Ovary (tissue), 3 donors: ENCODE measurements at regions not wholly inside any gene's neighbourhood (a gene's known extent, or its start where the extent isn't known, plus 50 kb on each side); places are given as distances from the start of the nearest gene placed in this dataset.

Experiments used
- CTCF ChIP-seq, 3 donors: fragments of 450-650 bp in 2 of 3; fragments of 200-600 bp in 1 of 3; IDR thresholded peaks; one replicate each; pipeline versions ENCODE4 v1.5.1 to v1.8.0; 2016 to 2022; ENCODE audit warnings: antibody characterized with exemption in 3 of 3, mild to moderate bottlenecking in 1 of 3
- POLR2A ChIP-seq: fragments of 450-650 bp; IDR thresholded peaks from one replicate; pipeline ENCODE4 v1.6.1; 2017; ENCODE audit warnings: antibody characterized with exemption, mild to moderate bottlenecking, moderate library complexity
- donor health status: DM: no; HTN: no; CAD: no.

GRCh38 chr2:133949595-133949994 is 304.3 kb upstream of the MGAT5 start:
- TF ChIP-seq CTCF (IDR thresholded peaks at IDR 0.05) (no peak), POLR2A (no peak)
